GM04504 (cell line): ENCODE measurements at regions not wholly inside any gene's neighbourhood (a gene's known extent, or its start where the extent isn't known, plus 50 kb on each side); places are given as distances from the start of the nearest gene placed in this dataset.
"Not testable (repeated sequence)": the region's sequence is repeated elsewhere in the genome, so short reads cannot be mapped to it uniquely, and the experiment has no call there.

Experiments
- DNase-seq: peaks from one replicate; pipeline ENCODE4 v3.0.0-alpha.2; 2012; ENCODE audit warnings: low read depth

- DNase-seq = not testable (repeated sequence)
Observed at GRCh38 chr9:94191706-94192105, 67.4 kb upstream of the ZNF169 start.

GRCh38 chr9:94198414-94198813, 60.7 kb upstream of the ZNF169 start:
- DNase-seq = no peak

- no peak for DNase-seq
Observed at GRCh38 chr9:94199776-94200175, 59.3 kb upstream of the ZNF169 start.

- no peak for DNase-seq
Observed at GRCh38 chr9:94204174-94204573, 54.9 kb upstream of the ZNF169 start.

GRCh38 chr9:94207781-94208180, 51.3 kb upstream of the ZNF169 start:
- no peak for DNase-seq
